GM12872 (cell line): ENCODE measurements at regions not wholly inside any gene's neighbourhood (a gene's known extent, or its start where the extent isn't known, plus 50 kb on each side); places are given as distances from the start of the nearest gene placed in this dataset.

Source experiments
- TF ChIP-seq, protein P1 (sequence below): IDR thresholded peaks from 3 replicates; pipeline ENCODE4 v1.5.1; 2011; ENCODE audit warnings: low read depth, mild to moderate bottlenecking, low read length, moderate library complexity; ENCODE audit not compliant: insufficient read depth

DNA sequence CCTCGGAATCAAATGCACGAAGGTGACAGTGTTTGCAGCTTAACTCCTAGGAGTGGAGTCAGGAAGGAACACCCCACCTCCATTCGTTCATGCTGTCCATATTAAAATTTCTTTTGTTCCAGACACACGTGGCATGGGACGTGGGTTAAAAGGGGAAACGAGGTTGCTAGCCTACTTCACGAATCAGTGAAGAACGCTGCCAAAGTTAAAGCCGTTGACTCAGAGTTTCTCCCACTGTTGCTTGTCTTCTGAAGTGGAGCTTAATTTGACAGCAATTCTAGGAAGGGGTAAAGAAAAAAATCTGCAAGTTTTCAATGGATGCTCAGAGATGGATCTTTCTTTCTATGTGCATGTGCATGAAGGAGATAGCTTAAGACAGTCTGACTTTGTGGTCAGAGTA, 499.1 kb downstream of the CD83 start:
- TF ChIP-seq, protein P1, sequence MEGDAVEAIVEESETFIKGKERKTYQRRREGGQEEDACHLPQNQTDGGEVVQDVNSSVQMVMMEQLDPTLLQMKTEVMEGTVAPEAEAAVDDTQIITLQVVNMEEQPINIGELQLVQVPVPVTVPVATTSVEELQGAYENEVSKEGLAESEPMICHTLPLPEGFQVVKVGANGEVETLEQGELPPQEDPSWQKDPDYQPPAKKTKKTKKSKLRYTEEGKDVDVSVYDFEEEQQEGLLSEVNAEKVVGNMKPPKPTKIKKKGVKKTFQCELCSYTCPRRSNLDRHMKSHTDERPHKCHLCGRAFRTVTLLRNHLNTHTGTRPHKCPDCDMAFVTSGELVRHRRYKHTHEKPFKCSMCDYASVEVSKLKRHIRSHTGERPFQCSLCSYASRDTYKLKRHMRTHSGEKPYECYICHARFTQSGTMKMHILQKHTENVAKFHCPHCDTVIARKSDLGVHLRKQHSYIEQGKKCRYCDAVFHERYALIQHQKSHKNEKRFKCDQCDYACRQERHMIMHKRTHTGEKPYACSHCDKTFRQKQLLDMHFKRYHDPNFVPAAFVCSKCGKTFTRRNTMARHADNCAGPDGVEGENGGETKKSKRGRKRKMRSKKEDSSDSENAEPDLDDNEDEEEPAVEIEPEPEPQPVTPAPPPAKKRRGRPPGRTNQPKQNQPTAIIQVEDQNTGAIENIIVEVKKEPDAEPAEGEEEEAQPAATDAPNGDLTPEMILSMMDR, result no peak

DNA sequence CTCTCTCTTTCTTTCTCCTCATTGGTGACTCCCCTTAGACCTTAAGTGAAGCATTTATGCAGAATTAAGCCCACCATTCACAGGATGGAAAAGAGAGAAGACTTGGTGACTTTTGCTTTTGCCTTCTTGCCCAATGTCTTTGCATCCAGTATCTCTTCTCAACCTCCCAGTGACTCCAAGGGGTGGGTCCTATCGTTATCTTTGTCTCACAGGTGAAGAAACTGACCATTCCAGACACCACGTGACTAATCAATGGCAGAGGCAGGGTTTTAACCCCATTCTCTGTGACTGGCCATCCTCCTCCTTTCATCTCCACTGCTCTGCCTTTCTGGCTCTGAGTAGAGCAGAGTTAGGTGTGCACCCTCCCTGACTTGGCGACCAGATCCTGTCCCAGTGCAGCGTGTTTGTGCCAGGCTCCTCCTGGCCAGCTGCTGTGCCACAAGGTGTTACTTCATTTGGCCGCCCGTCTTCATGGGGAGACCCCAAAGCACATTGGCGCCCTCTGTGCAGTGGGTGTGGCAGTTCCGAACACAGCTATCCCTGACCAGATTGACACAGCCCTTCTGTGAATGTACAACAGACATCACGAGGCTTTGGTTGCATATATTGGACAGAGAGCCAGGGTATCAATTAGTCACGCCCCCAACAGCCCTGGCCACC, 501.3 kb downstream of the CD83 start:
- TF ChIP-seq, protein P1, result no peak

DNA sequence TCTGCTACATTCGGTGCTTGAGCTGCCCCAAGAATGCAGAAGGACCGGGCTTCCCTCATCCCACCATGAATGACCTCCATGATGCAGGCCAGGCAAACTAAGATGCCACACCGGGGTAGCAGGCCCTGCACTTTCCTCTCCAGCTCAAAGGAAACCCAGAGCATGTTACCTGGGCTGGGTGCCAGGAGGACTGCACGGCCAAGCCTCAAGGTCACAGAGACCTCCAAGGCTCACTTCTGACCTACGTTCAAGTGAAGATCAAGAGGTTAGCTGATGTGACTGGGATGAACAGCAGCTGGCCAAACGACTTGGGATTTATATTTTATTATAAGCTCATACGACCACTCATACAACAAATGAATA, 501.8 kb downstream of the CD83 start:
- TF ChIP-seq, protein P1, result no peak

DNA sequence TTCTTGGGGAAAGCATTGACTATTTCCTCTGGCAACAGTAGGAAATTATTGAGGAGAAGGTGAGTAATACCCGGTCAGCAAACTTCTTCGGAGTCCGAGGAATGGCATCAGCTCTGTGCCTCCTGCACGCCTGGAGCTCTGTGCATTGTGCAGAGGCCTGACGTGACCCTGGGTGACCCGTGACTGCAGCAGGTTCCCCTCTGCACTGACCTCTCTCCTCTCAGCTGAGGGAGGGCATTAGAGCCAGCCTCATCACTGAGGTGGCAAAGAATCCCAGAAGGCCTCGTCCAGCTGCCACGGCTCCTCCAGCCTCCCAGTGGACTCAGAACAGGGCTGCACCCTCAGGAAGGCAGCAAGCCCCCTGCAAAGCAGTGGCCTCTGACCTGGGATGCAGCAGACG, 502.9 kb downstream of the CD83 start:
- TF ChIP-seq, protein P1, result no peak

DNA sequence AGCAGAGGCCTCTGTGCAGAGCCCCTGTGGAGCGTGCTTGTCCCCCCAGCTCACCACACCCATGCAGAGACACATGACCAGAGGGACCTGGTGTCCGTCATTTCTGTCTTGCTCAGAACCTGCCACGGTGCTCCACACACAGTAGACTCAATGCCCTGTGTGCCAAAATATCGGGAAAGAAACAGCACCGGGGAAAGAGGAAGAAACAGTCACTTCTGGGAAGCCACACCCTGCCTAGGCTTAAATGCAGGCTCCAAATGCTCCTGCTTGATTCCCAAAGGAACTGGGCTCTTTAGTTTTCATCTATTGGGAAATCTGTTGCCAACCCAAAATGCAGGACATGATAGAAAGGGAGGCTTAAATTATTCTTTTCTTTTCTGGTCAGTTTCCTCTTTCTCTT, 503.9 kb downstream of the CD83 start:
- TF ChIP-seq, protein P1, result no peak

DNA sequence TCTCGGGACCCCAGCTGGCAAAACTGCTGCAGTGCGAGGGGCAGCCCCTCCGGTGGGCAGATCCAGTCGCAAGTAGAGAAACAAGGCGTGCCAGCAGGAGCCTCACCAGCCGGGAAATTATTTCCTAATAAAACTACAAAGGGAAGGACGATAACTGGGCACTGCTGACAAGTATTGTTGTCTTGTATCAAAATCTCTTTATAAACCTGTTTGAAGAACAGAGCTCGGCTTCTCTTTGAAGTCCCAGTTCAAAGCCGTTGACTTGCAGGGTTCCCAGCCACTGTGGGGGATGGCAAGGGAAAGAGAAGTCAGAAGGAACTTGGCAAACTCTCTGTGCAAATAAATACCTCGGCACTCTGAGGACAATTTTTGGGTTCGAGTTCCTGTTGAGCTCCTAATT, 504.5 kb downstream of the CD83 start:
- TF ChIP-seq, protein P1, result no peak

DNA sequence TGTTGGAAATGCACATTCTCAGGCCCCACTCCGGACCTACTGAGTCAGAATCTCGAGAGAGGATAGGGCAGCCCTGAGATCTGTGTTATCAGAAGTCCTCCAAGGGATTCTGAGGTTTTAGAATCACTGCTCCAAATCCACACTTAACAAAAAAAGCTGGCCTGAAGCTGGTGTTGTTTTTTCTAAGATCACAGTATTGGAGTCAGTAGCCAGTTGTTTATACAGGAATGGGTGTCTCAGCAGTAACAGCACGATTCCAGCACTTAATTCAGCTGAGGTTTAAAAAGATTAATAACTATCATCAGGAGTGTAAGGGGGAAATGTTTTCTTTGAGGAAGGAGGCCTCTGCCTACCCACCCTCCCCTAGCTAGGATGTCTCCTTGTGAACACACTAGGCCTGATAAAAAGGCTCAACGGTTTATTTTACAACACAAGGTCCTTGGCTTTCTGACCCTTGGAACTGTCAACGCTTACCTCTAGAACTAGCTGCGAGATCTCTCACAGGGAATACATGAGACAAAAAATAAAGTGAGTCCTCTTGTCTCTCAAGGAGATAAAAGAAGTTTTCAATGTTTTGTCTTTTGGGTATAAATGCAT, 505.4 kb downstream of the CD83 start:
- TF ChIP-seq, protein P1, result no peak
